Karpas-422 (cell line): ENCODE measurements at regions not wholly inside any gene's neighbourhood (a gene's known extent, or its start where the extent isn't known, plus 50 kb on each side); places are given as distances from the start of the nearest gene placed in this dataset.

Experiments
- DNase-seq: peaks from one replicate; pipeline ENCODE4 v3.0.0-alpha.2; 2015
- H2AFZ ChIP-seq: fragments of 200-600 bp; sonication (generic); 2 replicates; pipeline ENCODE4 v1.6.1; 2014; ENCODE audit warnings: antibody characterized with exemption, low read length, mixed read lengths
- H3K27ac ChIP-seq: fragments of 200-600 bp; sonication (generic); 2 replicates; pipeline ENCODE4 v1.5.1; 2014; ENCODE audit warnings: mild to moderate bottlenecking, low read length, moderate library complexity
- H3K27me3 ChIP-seq: fragments of 200-600 bp; sonication (generic); 2 replicates; pipeline ENCODE4 v1.6.1; 2014; ENCODE audit warnings: low read length, mixed read lengths
- H3K36me3 ChIP-seq: fragments of 200-600 bp; sonication (generic); 2 replicates; pipeline ENCODE4 v1.6.1; 2014; ENCODE audit warnings: low read length, mixed read lengths; ENCODE audit not compliant: insufficient read depth
- H3K4me1 ChIP-seq: fragments of 200-600 bp; sonication (generic); 2 replicates; pipeline ENCODE4 v1.6.1; 2014; ENCODE audit warnings: mild to moderate bottlenecking, low read length, mixed read lengths
- H3K4me2 ChIP-seq: fragments of 200-600 bp; sonication (generic); 2 replicates; pipeline ENCODE4 v1.6.1; 2014; ENCODE audit warnings: low read length, low read depth, mild to moderate bottlenecking; ENCODE audit not compliant: poor library complexity, severe bottlenecking
- H3K4me3 ChIP-seq: fragments of 200-600 bp; sonication (generic); 2 replicates; pipeline ENCODE4 v1.5.1; 2014; ENCODE audit warnings: mild to moderate bottlenecking, antibody characterized with exemption, low read length, mixed read lengths
- H3K79me2 ChIP-seq: fragments of 200-600 bp; sonication (generic); 2 replicates; pipeline ENCODE4 v1.6.1; 2014; ENCODE audit warnings: mild to moderate bottlenecking, low read length, mixed read lengths
- H3K9ac ChIP-seq: fragments of 200-600 bp; sonication (generic); 2 replicates; pipeline ENCODE4 v1.6.0; 2014; ENCODE audit warnings: low read length
- H3K9me2 ChIP-seq: fragments of 200-600 bp; sonication (generic), shearing (Covaris generic); replicated peaks from 2 replicates; pipeline ENCODE4 v1.6.0; 2014; ENCODE audit warnings: mild to moderate bottlenecking, low read length, moderate library complexity; ENCODE audit not compliant: insufficient read depth
- H3K9me3 ChIP-seq: fragments of 300-700, 200-600 bp; sonication (generic); 2 replicates; pipeline ENCODE4 v1.6.1; 2014; ENCODE audit warnings: low read length, mixed read lengths
- H4K20me1 ChIP-seq: fragments of 200-600 bp; sonication (generic); 2 replicates; pipeline ENCODE4 v1.6.1; 2014; ENCODE audit warnings: mild to moderate bottlenecking, antibody characterized with exemption, low read length, low read depth; ENCODE audit not compliant: insufficient read depth

GRCh38 chr15:70466305-70466704, 297.1 kb downstream of the UACA start:
- H3K9ac ChIP-seq = no peak overlapping the region

GRCh38 chr15:70465812-70466211, 297.5 kb downstream of the UACA start:
- DNase-seq = no peak
- Histone ChIP-seq H3K79me2 (no peaks in the 10 kb centered on the region), H4K20me1 (no peaks in the 10 kb centered on the region), H3K9me3 (no peaks in the 10 kb centered on the region), H2AFZ (no peak overlapping the region), H3K36me3 (no peaks in the 10 kb centered on the region), H3K9ac (no peak overlapping the region), H3K4me3 (no peak overlapping the region), H3K27me3 (no peaks in the 10 kb centered on the region), H3K4me2 (no peak overlapping the region), H3K27ac (no peak overlapping the region), H3K9me2 (no peaks in the 10 kb centered on the region), H3K4me1 (peaks cover 37% of the 10 kb centered on the region)

More at GRCh38 chr15:70466305-70466704, 297.1 kb downstream of the UACA start:
- no peak overlapping the region for H2AFZ ChIP-seq
- H3K4me2 ChIP-seq = no peak overlapping the region
- H3K4me1 ChIP-seq = peaks cover 37% of the 10 kb centered on the region
- H3K4me3 ChIP-seq = no peak overlapping the region
- H3K27me3 ChIP-seq = no peaks in the 10 kb centered on the region
- no peaks in the 10 kb centered on the region for H3K9me3 ChIP-seq
- no peak for DNase-seq
- H3K27ac ChIP-seq = no peak overlapping the region
- no peaks in the 10 kb centered on the region for H3K9me2 ChIP-seq
- H3K36me3 ChIP-seq = no peaks in the 10 kb centered on the region
- no peaks in the 10 kb centered on the region for H3K79me2 ChIP-seq
- H4K20me1 ChIP-seq = no peaks in the 10 kb centered on the region

DNA sequence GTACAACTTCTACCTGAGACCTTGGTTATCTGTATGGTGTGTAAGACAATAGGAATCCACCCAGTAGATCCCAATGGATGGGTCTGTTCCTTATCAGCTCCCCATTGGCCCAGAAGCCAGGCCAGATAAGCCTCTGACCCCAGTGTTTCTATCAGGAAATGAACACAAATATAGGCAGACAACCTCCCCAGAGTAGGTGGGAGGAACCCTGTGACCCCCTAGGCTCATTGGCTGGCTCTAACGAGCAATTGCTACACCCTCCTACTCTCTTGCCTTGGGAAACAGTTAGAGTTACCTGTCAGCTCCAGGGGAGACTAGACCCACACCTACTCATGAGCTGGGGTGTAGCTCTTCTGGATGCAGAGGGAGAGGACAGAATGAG, 299.9 kb downstream of the UACA start:
- H3K27ac ChIP-seq = no peak overlapping the region

DNA sequence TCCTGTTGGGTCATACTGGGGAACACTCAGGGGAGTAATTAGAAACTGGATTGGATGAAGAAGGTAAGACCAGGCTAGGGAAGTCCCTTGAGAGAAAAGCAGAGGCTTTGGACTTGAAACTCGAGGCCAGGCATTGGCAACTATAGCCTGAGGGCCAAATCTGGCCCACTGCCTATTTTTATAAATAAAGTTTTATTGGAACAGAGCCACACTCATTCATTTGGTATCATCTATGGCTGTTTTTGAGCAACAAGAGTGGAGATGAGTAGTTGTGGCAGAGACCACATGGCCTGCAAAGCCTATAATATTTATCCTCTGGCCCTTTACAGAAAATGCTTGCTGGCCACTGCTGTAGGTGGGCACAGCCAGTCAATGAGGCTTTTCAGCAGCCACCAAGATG, 301.4 kb downstream of the UACA start:
- Histone ChIP-seq H3K27me3 (no peaks in the 10 kb centered on the region), H3K4me1 (peaks cover 32% of the 10 kb centered on the region), H2AFZ (no peak overlapping the region), H4K20me1 (no peaks in the 10 kb centered on the region), H3K27ac (no peak overlapping the region), H3K4me3 (no peak overlapping the region), H3K4me2 (no peak overlapping the region), H3K9ac (no peak overlapping the region), H3K9me3 (no peaks in the 10 kb centered on the region), H3K9me2 (no peaks in the 10 kb centered on the region), H3K79me2 (no peaks in the 10 kb centered on the region), H3K36me3 (no peaks in the 10 kb centered on the region)
- no peak for DNase-seq

More for the DNA sequence above, 299.9 kb downstream of the UACA start:
- H3K27me3 ChIP-seq = no peaks in the 10 kb centered on the region
- no peak for DNase-seq
- H3K4me3 ChIP-seq = no peak overlapping the region
- no peak overlapping the region for H3K9ac ChIP-seq
- H3K9me2 ChIP-seq = no peaks in the 10 kb centered on the region
- no peaks in the 10 kb centered on the region for H3K79me2 ChIP-seq
- H4K20me1 ChIP-seq = no peaks in the 10 kb centered on the region
- no peak overlapping the region for H2AFZ ChIP-seq
- H3K9me3 ChIP-seq = no peaks in the 10 kb centered on the region
- peaks cover 41% of the 10 kb centered on the region for H3K4me1 ChIP-seq
- H3K4me2 ChIP-seq = no peak overlapping the region
- no peaks in the 10 kb centered on the region for H3K36me3 ChIP-seq

DNA sequence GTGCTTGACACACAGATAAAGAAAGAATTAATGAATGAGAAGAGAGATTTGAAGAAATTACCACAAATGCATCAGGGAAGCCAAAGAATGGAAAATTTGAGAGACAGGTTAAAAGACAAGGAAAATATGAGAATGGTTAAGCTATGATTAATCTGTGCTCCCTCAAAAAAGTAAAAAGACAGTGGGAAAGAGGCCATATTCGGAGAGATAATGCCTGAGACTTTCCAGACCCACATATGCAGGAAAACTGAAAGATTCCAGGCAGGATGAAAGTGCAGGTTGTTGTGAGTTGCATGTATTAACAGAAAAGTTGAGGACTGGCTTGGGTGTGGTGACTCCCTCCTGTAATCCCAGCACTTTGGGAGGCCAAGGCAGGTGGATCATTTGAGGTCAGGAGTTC, 302.3 kb downstream of the UACA start:
- H3K4me1 ChIP-seq = peaks cover 26% of the 10 kb centered on the region
- no peak for DNase-seq
- no peak overlapping the region for H3K4me3 ChIP-seq
- H3K27me3 ChIP-seq = no peaks in the 10 kb centered on the region
- no peaks in the 10 kb centered on the region for H3K9me2 ChIP-seq
- no peaks in the 10 kb centered on the region for H3K9me3 ChIP-seq
- H3K36me3 ChIP-seq = no peaks in the 10 kb centered on the region
- no peak overlapping the region for H3K27ac ChIP-seq
- no peaks in the 10 kb centered on the region for H4K20me1 ChIP-seq
- H3K9ac ChIP-seq = no peak overlapping the region
- no peak overlapping the region for H3K4me2 ChIP-seq
- no peak overlapping the region for H2AFZ ChIP-seq
- no peaks in the 10 kb centered on the region for H3K79me2 ChIP-seq

DNA sequence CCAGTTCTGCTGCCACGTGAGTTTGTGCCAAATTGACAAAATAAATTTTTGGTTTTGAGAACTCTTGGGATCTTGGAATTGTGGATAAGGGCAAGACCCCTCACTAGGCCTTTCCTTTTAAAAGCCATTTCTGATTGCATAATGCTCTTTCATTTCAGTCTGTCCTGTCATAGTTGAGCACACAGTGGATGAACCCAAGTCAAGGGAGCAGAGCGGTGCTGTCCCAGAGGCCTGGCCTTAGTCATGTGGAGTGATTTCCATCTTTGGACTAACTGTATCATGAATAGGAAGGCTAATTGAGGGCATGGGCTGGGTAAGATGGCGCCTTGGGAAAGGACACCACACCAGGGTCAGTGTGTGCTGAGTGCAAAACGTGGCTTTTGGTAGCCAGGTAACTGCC, 304.0 kb downstream of the UACA start:
- H2AFZ ChIP-seq = no peak overlapping the region
- H3K9me3 ChIP-seq = no peaks in the 10 kb centered on the region

DNA sequence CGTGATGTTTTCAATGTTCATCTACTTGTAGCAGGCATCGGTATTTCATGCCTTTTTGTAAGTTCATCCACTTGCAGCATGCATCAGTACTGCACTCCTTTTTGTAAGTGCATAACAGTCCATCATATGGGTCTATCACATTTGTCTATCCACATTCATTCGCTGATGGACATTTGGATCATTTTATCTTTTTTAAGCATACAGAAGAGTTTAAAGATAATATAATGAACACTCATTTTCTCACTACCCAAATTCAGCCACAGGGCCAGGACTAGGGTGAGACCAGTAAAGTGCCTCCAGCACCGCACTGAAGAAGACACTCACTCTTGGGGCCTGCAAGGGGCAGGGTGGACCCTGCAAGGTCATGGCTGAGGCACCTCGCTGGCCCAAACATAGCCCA, 309.6 kb downstream of the UACA start:
- Histone ChIP-seq H3K27ac (no peak overlapping the region), H3K4me2 (no peak overlapping the region), H3K9me3 (no peaks in the 10 kb centered on the region), H3K27me3 (no peaks in the 10 kb centered on the region), H2AFZ (no peak overlapping the region), H3K9me2 (no peaks in the 10 kb centered on the region), H3K4me1 (no peaks in the 10 kb centered on the region), H4K20me1 (no peaks in the 10 kb centered on the region), H3K4me3 (no peak overlapping the region), H3K79me2 (no peaks in the 10 kb centered on the region), H3K36me3 (no peaks in the 10 kb centered on the region), H3K9ac (no peak overlapping the region)
- DNase-seq = no peak

More for the DNA sequence above, 304.0 kb downstream of the UACA start:
- H3K27me3 ChIP-seq = no peaks in the 10 kb centered on the region
- H3K79me2 ChIP-seq = no peaks in the 10 kb centered on the region
- no peaks in the 10 kb centered on the region for H3K9me2 ChIP-seq
- DNase-seq = no peak
- H3K4me2 ChIP-seq = no peak overlapping the region
- H3K36me3 ChIP-seq = no peaks in the 10 kb centered on the region
- H3K4me3 ChIP-seq = no peak overlapping the region
- peaks cover 25% of the 10 kb centered on the region for H3K4me1 ChIP-seq
- no peak overlapping the region for H3K9ac ChIP-seq
- no peak overlapping the region for H3K27ac ChIP-seq
- H4K20me1 ChIP-seq = no peaks in the 10 kb centered on the region

- H3K4me3 ChIP-seq = no peak overlapping the region
- no peak overlapping the region for H3K27ac ChIP-seq
- no peaks in the 10 kb centered on the region for H3K27me3 ChIP-seq
- no peak overlapping the region for H2AFZ ChIP-seq
- H3K9ac ChIP-seq = no peak overlapping the region
- DNase-seq = no peak
- no peaks in the 10 kb centered on the region for H3K36me3 ChIP-seq
- no peaks in the 10 kb centered on the region for H3K4me1 ChIP-seq
- H3K79me2 ChIP-seq = no peaks in the 10 kb centered on the region
- H3K4me2 ChIP-seq = no peak overlapping the region
- no peaks in the 10 kb centered on the region for H3K9me3 ChIP-seq
- H3K9me2 ChIP-seq = no peaks in the 10 kb centered on the region
- H4K20me1 ChIP-seq = no peaks in the 10 kb centered on the region
Measured at GRCh38 chr15:70453238-70453637, 310.1 kb downstream of the UACA start.
